Uterus (tissue), 2 donors: ENCODE measurements at regions not wholly inside any gene's neighbourhood (a gene's known extent, or its start where the extent isn't known, plus 50 kb on each side); places are given as distances from the start of the nearest gene placed in this dataset.

ENCODE experiments used
- POLR2A ChIP-seq, 2 donors: fragments of 450-650 bp; IDR thresholded peaks; one replicate each; pipeline ENCODE4 v1.6.1; 2016; ENCODE audit warnings: antibody characterized with exemption in 2 of 2, mild to moderate bottlenecking in 1 of 2, moderate library complexity in 1 of 2
- TF ChIP-seq, protein P1 (sequence below), 4 experiments: fragments of 200-600 bp in 2 of 4; fragments of 450-650 bp in 2 of 4; sonication (generic) in 2 of 4; IDR thresholded peaks; one replicate each; pipeline ENCODE4 v1.5.1; 2016 to 2019; ENCODE audit warnings: antibody characterized with exemption in 4 of 4, mild to moderate bottlenecking in 2 of 4, moderate library complexity in 1 of 4

DNA sequence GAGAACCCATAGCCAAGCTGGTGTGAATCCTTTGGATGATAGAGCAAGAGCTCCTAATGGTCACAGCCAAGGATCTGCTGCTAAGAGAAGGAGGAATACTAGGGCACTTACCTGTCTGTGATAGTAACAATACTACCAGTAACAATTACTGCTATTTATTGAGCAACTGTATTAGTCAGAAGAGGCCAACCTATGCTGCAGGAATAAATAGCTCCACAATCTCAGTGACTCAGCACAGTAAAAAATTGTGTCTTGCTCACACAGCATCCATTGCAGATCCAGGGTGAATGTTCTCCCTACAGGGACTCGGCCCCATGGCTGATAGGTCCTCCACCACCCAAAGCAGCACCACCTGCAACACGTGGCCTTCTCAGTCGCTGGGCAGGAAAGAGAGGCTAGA, 257.6 kb upstream of the ZMIZ1 start:
- TF ChIP-seq, protein P1, sequence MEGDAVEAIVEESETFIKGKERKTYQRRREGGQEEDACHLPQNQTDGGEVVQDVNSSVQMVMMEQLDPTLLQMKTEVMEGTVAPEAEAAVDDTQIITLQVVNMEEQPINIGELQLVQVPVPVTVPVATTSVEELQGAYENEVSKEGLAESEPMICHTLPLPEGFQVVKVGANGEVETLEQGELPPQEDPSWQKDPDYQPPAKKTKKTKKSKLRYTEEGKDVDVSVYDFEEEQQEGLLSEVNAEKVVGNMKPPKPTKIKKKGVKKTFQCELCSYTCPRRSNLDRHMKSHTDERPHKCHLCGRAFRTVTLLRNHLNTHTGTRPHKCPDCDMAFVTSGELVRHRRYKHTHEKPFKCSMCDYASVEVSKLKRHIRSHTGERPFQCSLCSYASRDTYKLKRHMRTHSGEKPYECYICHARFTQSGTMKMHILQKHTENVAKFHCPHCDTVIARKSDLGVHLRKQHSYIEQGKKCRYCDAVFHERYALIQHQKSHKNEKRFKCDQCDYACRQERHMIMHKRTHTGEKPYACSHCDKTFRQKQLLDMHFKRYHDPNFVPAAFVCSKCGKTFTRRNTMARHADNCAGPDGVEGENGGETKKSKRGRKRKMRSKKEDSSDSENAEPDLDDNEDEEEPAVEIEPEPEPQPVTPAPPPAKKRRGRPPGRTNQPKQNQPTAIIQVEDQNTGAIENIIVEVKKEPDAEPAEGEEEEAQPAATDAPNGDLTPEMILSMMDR (IDR thresholded peaks at IDR 0.05) = no peak
- no peak for TF ChIP-seq POLR2A (IDR thresholded peaks at IDR 0.05)
